ENCODE measurements at regions not wholly inside any gene's neighbourhood (a gene's known extent, or its start where the extent isn't known, plus 50 kb on each side); places are given as distances from the start of the nearest gene placed in this dataset.

GRCh38 chr6:4379958-4380357 lies 244.6 kb upstream of the ECI2 start:
- TF ChIP-seq EP300 (IDR thresholded peaks at IDR 0.05): no peak
- TF ChIP-seq POLR2AphosphoS5 (IDR thresholded peaks at IDR 0.05): no peak
- TF ChIP-seq POLR2A (IDR thresholded peaks at IDR 0.05): no peak
- TF ChIP-seq CTCF (IDR thresholded peaks at IDR 0.05): no peak
- WGBS, 2 donors (ENCODE audit: low coverage in 1 of 2): 65 to 92% methylated on average over 3 of the region's 4 CpGs

GRCh38 chr6:4378319-4378996 lies 243.1 kb upstream of the ECI2 start:
- Histone ChIP-seq H3K9me3 (peaks cover 0 to 12% (median 0%) of the 10 kb centered on the region in 3 donors), H3K4me3 (no peak overlapping the region), H3K27me3 (no peaks in the 10 kb centered on the region), H3K4me1 (no peaks in the 10 kb centered on the region), H3K36me3 (no peaks in the 10 kb centered on the region), H3K27ac (no peak overlapping the region)
- no peak for ATAC-seq
- WGBS, 2 donors (ENCODE audit: low coverage in 1 of 2): 92 to 100% methylated on average over 4 to 5 of the region's 12 CpGs
- TF ChIP-seq EP300 (IDR thresholded peaks at IDR 0.05) (no peak), CTCF (IDR thresholded peaks at IDR 0.05) (no peak), POLR2AphosphoS5 (IDR thresholded peaks at IDR 0.05) (no peak), POLR2A (IDR thresholded peaks at IDR 0.05) (no peak)

More at GRCh38 chr6:4379958-4380357, 244.6 kb upstream of the ECI2 start:
- ATAC-seq: no peak
- Histone ChIP-seq H3K9me3 (peaks cover 0 to 27% (median 0%) of the 10 kb centered on the region in 3 donors), H3K36me3 (no peaks in the 10 kb centered on the region), H3K27me3 (no peaks in the 10 kb centered on the region), H3K27ac (no peak overlapping the region), H3K4me1 (no peaks in the 10 kb centered on the region), H3K4me3 (no peak overlapping the region)

- Histone ChIP-seq H3K27me3 (no peaks in the 10 kb centered on the region), H3K4me1 (no peaks in the 10 kb centered on the region), H3K27ac (no peak overlapping the region), H3K4me3 (no peak overlapping the region), H3K36me3 (no peaks in the 10 kb centered on the region), H3K9me3 (peaks cover 0 to 4% (median 0%) of the 10 kb centered on the region in 3 donors)
- TF ChIP-seq POLR2A (IDR thresholded peaks at IDR 0.05) (no peak), POLR2AphosphoS5 (IDR thresholded peaks at IDR 0.05) (no peak), EP300 (IDR thresholded peaks at IDR 0.05) (no peak), CTCF (IDR thresholded peaks at IDR 0.05) (no peak)
- no peak for ATAC-seq
- WGBS, 2 donors (ENCODE audit: low coverage in 1 of 2): 0 to 33% methylated on average over 2 to 3 of the region's 3 CpGs
These were observed 242.2 kb upstream of the ECI2 start for GRCh38 chr6:4377603-4378002.

- Histone ChIP-seq H3K4me1 (no peaks in the 10 kb centered on the region), H3K27ac (no peak overlapping the region), H3K27me3 (no peaks in the 10 kb centered on the region), H3K9me3 (no peaks in the 10 kb centered on the region), H3K36me3 (no peaks in the 10 kb centered on the region), H3K4me3 (no peak overlapping the region)
- ATAC-seq: no peak
- TF ChIP-seq POLR2AphosphoS5 (IDR thresholded peaks at IDR 0.05): no peak
- no peak for TF ChIP-seq CTCF (IDR thresholded peaks at IDR 0.05)
- TF ChIP-seq EP300 (IDR thresholded peaks at IDR 0.05): no peak
- TF ChIP-seq POLR2A (IDR thresholded peaks at IDR 0.05): no peak
- 85% methylated on average over 4 of the region's 7 CpGs; no CpG with 5 or more reads in 1 of the 2 donors for WGBS, 2 donors (ENCODE audit: low coverage in 1 of 2)
These were observed 238.8 kb upstream of the ECI2 start for GRCh38 chr6:4374216-4374615.

- no peaks in the 10 kb centered on the region for H3K27me3 ChIP-seq
- no peaks in the 10 kb centered on the region for H3K36me3 ChIP-seq
- 100% methylated on average over 1 of the region's 2 CpGs; no CpG with 5 or more reads in 1 of the 2 donors for WGBS, 2 donors (ENCODE audit: low coverage in 1 of 2)
- no peaks in the 10 kb centered on the region for H3K9me3 ChIP-seq
- no peak for ATAC-seq
- TF ChIP-seq CTCF (IDR thresholded peaks at IDR 0.05) (no peak), POLR2AphosphoS5 (IDR thresholded peaks at IDR 0.05) (no peak), EP300 (IDR thresholded peaks at IDR 0.05) (no peak)
- H3K4me1 ChIP-seq: no peaks in the 10 kb centered on the region
- no peak overlapping the region for H3K4me3 ChIP-seq
- no peak overlapping the region for H3K27ac ChIP-seq
These were observed 237.5 kb upstream of the ECI2 start for GRCh38 chr6:4372866-4373265.

Measured in gastroesophageal sphincter (tissue), 4 donors.